Gastroesophageal sphincter (tissue), 3 donors: ENCODE measurements at regions not wholly inside any gene's neighbourhood (a gene's known extent, or its start where the extent isn't known, plus 50 kb on each side); places are given as distances from the start of the nearest gene placed in this dataset.

Experiments
- CTCF ChIP-seq, 4 experiments: fragments of 200-600 bp in 2 of 4; fragments of 450-650 bp in 2 of 4; sonication (generic) in 1 of 4; IDR thresholded peaks; one replicate each; pipeline ENCODE4 v1.5.1; 2017 to 2019; ENCODE audit warnings: antibody characterized with exemption in 4 of 4, mild to moderate bottlenecking in 2 of 4, moderate library complexity in 2 of 4
- EP300 ChIP-seq: sonication (generic); formaldehyde crosslinking; IDR thresholded peaks from one replicate; pipeline ENCODE4 v1.6.1; 2017; ENCODE audit warnings: antibody characterized with exemption, mild to moderate bottlenecking

- TF ChIP-seq CTCF (IDR thresholded peaks at IDR 0.05) (no peak), EP300 (no peak)
Observed at GRCh38 chr4:28006021-28006420, 1145.4 kb downstream of the STIM2 start.
